ENCODE measurements at regions not wholly inside any gene's neighbourhood (a gene's known extent, or its start where the extent isn't known, plus 50 kb on each side); places are given as distances from the start of the nearest gene placed in this dataset.

DNA sequence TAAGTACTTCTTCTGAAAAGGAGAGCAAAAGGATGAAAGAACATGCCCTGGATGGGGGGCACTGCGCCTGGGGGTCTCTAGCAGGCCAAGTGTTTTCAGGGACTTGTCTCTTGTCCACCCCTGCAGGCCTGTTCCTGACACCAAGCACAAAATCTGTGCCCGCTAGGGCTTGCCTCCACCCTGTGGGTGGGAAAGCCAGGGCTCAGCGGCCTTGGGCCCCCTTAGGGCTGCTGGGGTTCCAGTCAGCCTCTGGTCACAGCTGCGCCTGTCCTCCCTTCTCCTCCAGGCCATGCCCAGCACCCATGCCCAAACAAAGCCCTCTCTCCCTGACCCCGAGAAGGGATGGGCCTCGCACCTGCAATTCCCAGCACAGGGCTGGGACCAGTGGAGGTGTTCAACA, 71.1 kb upstream of the TRPM1 start:
- TF ChIP-seq, protein P1, sequence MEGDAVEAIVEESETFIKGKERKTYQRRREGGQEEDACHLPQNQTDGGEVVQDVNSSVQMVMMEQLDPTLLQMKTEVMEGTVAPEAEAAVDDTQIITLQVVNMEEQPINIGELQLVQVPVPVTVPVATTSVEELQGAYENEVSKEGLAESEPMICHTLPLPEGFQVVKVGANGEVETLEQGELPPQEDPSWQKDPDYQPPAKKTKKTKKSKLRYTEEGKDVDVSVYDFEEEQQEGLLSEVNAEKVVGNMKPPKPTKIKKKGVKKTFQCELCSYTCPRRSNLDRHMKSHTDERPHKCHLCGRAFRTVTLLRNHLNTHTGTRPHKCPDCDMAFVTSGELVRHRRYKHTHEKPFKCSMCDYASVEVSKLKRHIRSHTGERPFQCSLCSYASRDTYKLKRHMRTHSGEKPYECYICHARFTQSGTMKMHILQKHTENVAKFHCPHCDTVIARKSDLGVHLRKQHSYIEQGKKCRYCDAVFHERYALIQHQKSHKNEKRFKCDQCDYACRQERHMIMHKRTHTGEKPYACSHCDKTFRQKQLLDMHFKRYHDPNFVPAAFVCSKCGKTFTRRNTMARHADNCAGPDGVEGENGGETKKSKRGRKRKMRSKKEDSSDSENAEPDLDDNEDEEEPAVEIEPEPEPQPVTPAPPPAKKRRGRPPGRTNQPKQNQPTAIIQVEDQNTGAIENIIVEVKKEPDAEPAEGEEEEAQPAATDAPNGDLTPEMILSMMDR (IDR thresholded peaks at IDR 0.05): no peak
- no peak for TF ChIP-seq POLR2AphosphoS5 (IDR thresholded peaks at IDR 0.05)

All from upper lobe of left lung (tissue), 4 donors.